Heart left ventricle (tissue), 16 donors: ENCODE measurements at regions not wholly inside any gene's neighbourhood (a gene's known extent, or its start where the extent isn't known, plus 50 kb on each side); places are given as distances from the start of the nearest gene placed in this dataset.

Experiments used
- ATAC-seq, 4 donors: fragments of 200-7000 bp; cut with Tn5 transposase; one replicate each; pipeline ENCODE4 v1.9.1; 2020 to 2022; ENCODE audit warnings: moderate library complexity in 4 of 4, mild to moderate bottlenecking in 3 of 4, moderate number of reproducible peaks in 1 of 4
- DNase-seq, 5 donors: peaks; one replicate each; pipeline ENCODE4 v3.0.0-alpha.2; 2020
- H3K27ac ChIP-seq, 12 donors: fragments of 200-600 bp; sonication (generic) in 4 of 12; one replicate each; pipeline versions ENCODE4 v1.5.0 to v1.8.0; 2016 to 2022; ENCODE audit warnings: mild to moderate bottlenecking in 2 of 12
- H3K27me3 ChIP-seq, 9 donors: fragments of 200-600 bp; sonication (generic) in 2 of 9; one replicate each; pipeline versions ENCODE4 v1.5.1 to v1.8.0; 2016 to 2022; ENCODE audit warnings: mild to moderate bottlenecking in 3 of 9
- H3K36me3 ChIP-seq, 9 donors: fragments of 200-600 bp; sonication (generic) in 2 of 9; one replicate each; pipeline versions ENCODE4 v1.5.0 to v1.8.0; 2018 to 2022; ENCODE audit warnings: mild to moderate bottlenecking in 2 of 9
- H3K4me1 ChIP-seq, 12 donors: fragments of 200-600 bp; sonication (generic) in 4 of 12; one replicate each; pipeline versions ENCODE4 v1.5.0 to v1.8.0; 2016 to 2022; ENCODE audit warnings: mild to moderate bottlenecking in 3 of 12
- H3K4me3 ChIP-seq, 12 donors: fragments of 200-600 bp; sonication (generic) in 4 of 12; one replicate each; pipeline versions ENCODE4 v1.5.0 to v1.8.0; 2017 to 2022; ENCODE audit warnings: mild to moderate bottlenecking in 9 of 12, moderate library complexity in 4 of 12
- H3K9me3 ChIP-seq, 12 donors: fragments of 200-600 bp; sonication (generic) in 4 of 12; one replicate each; pipeline versions ENCODE4 v1.5.0 to v1.8.0; 2016 to 2022; ENCODE audit warnings: mild to moderate bottlenecking in 1 of 12
- CTCF ChIP-seq, 12 donors: fragments of 200-600 bp; sonication (generic) in 4 of 12; IDR thresholded peaks; one replicate each; pipeline versions ENCODE4 v1.5.0 to v1.8.0; 2018 to 2022; ENCODE audit warnings: antibody characterized with exemption in 12 of 12, mild to moderate bottlenecking in 5 of 12
- POLR2A ChIP-seq, 2 donors: fragments of 450-650 bp; IDR thresholded peaks; one replicate each; pipeline ENCODE4 v1.6.1; 2017; ENCODE audit warnings: antibody characterized with exemption in 2 of 2, mild to moderate bottlenecking in 2 of 2, moderate library complexity in 2 of 2
- WGBS, 4 donors: extraction: QIAGEN DNeasy Blood & Tissue Kit in 2 of 4; methylation state at CpG; one replicate each; pipeline versions ENCODE4 v1.1.5 to v1.1.7; 2013 to 2018; 5-methylcytosine and 5-hydroxymethylcytosine counted together
- intact Hi-C, 10 donors: fragments of 100-400 bp; cut with DNase I; formaldehyde crosslinking; loops; one replicate each; pipeline versions ENCODE4 v1.11.1 to v1.14.2; 2022
- donor health status: ischemic (EF 13 %, LVEDD 7.1; RV severe dilation, severe dysfunction).
- donor health status: healthy with polysubstance abuse.
- donor health status: DM: no; HTN: yes; CAD: no.
- donor health status: DM: no; HTN: no; CAD: no.
- donor health status: ischemic (EF 25% LVEDD 6.9; RV normal size, moderate dysfunction).
- donor health status: ischemic (EF 25% LVEDD 5.7; RV mildly dilated, moderate dysfunction).
- donor health status: healthy.
- donor health status: DM: yes; HTN: yes; CAD: no.
- donor health status: ischemic (EF 35%, LVEDD 5.7; RV mildly dilated, moderate dysfunction).
- donor health status: nonischemic (EF 11% LVEDD 7.7; RV severe dilation, severe dysfunction).
- donor health status: DM: yes; HTN: yes; CAD: no.
- donor health status: PGD.
- donor health status: ischemic (EF 29% LVEDD 5.4; RV normal size, mild dysfunction).
- donor health status: nonischemic (EF 23%, LVEDD 6.1; RV moderate dilation, normal function).

- Histone ChIP-seq H3K9me3 (no peaks in the 10 kb centered on the region), H3K36me3 (no peaks in the 10 kb centered on the region), H3K27me3 (no peaks in the 10 kb centered on the region), H3K27ac (peak overlapping the region in 1 of 12 donors; percentile 24), H3K4me3 (no peak overlapping the region), H3K4me1 (no peaks in the 10 kb centered on the region)
- TF ChIP-seq CTCF (IDR thresholded peaks at IDR 0.05), result no peak
- TF ChIP-seq POLR2A (IDR thresholded peaks at IDR 0.05), result no peak
- ATAC-seq (no peak), DNase-seq (no peak)
- intact Hi-C loops, result no loop called here
- WGBS, 4 donors, result 66 to 90% (median 78%) methylated on average over 5 of the region's 5 CpGs
These were observed 125.8 kb downstream of the C6orf118 start for GRCh38 chr6:165183496-165184140.

- Histone ChIP-seq H3K27ac (no peak overlapping the region), H3K4me1 (no peaks in the 10 kb centered on the region)
These were observed 126.3 kb downstream of the C6orf118 start for GRCh38 chr6:165183071-165183470.

GRCh38 chr6:165181951-165182414, 127.4 kb downstream of the C6orf118 start:
- 85 to 93% (median 89%) methylated on average over 6 of the region's 6 CpGs for WGBS, 4 donors
- no peak overlapping the region for H3K27ac ChIP-seq
- ATAC-seq (no peak), DNase-seq (no peak)
- no peaks in the 10 kb centered on the region for H3K4me1 ChIP-seq
- intact Hi-C loops, result no loop called here
- no peaks in the 10 kb centered on the region for H3K9me3 ChIP-seq
- no peaks in the 10 kb centered on the region for H3K36me3 ChIP-seq
- H3K27me3 ChIP-seq, result no peaks in the 10 kb centered on the region
- no peak overlapping the region for H3K4me3 ChIP-seq
- no peak for TF ChIP-seq POLR2A (IDR thresholded peaks at IDR 0.05)
- no peak for TF ChIP-seq CTCF (IDR thresholded peaks at IDR 0.05)

More at GRCh38 chr6:165183071-165183470, 126.3 kb downstream of the C6orf118 start:
- H3K4me3 ChIP-seq, result no peak overlapping the region
- no peaks in the 10 kb centered on the region for H3K27me3 ChIP-seq
- no peaks in the 10 kb centered on the region for H3K36me3 ChIP-seq
- no peak for TF ChIP-seq POLR2A (IDR thresholded peaks at IDR 0.05)
- no peak for TF ChIP-seq CTCF (IDR thresholded peaks at IDR 0.05)
- no peaks in the 10 kb centered on the region for H3K9me3 ChIP-seq
- intact Hi-C loops, result no loop called here
- no peak for ATAC-seq
- DNase-seq, result no peak

- Histone ChIP-seq H3K9me3 (peaks cover 0 to 20% (median 3%) of the 10 kb centered on the region in 12 donors), H3K36me3 (no peaks in the 10 kb centered on the region), H3K4me1 (no peaks in the 10 kb centered on the region), H3K4me3 (no peak overlapping the region), H3K27ac (no peak overlapping the region), H3K27me3 (no peaks in the 10 kb centered on the region)
- ATAC-seq (no peak), DNase-seq (no peak)
- no peak for TF ChIP-seq CTCF (IDR thresholded peaks at IDR 0.05)
- TF ChIP-seq POLR2A (IDR thresholded peaks at IDR 0.05), result no peak
- 32 to 92% (median 39%) methylated on average over 1 of the region's 1 CpG for WGBS, 4 donors
- intact Hi-C loops, result loop anchor here in 1 of 10 donors (10.0 kb wide), 1 partner anchor 693 kb away; no protein-coding TSS in a partner anchor
These were observed 131.3 kb downstream of the C6orf118 start for GRCh38 chr6:165178056-165178455.
